ENCODE measurements at regions not wholly inside any gene's neighbourhood (a gene's known extent, or its start where the extent isn't known, plus 50 kb on each side); places are given as distances from the start of the nearest gene placed in this dataset.

DNA sequence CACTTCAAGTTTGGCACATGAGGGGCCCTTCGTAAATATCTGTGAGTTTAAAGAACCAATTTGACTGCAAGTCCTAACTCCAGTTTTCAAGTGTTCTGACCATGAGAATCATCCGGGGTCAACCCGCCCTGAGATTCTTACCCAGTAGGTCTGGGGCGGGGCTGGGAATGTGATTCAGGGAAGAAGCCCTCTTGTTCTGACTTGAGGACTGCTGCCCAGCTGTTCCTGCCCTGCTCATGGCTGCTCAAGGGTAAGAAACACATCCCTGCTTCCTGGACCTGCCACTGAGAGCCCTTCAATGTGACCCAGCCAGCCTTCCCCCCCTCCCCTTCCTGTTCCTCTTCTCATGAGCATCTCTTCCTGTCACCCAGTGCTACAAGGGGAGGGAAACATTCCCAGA is 92.7 kb upstream of the PGRMC2 start:
- DNase-seq, result no peak

GRCh38 chr4:128379860-128380259 is 92.2 kb upstream of the PGRMC2 start:
- no peak for DNase-seq

- DNase-seq, result no peak
Observed at GRCh38 chr4:128378668-128379067, 91.1 kb upstream of the PGRMC2 start.

- no peak for DNase-seq
Observed at GRCh38 chr4:128376958-128377357, 89.3 kb upstream of the PGRMC2 start.

- no peak for DNase-seq
Observed at GRCh38 chr4:128376303-128376702, 88.7 kb upstream of the PGRMC2 start.

DNA sequence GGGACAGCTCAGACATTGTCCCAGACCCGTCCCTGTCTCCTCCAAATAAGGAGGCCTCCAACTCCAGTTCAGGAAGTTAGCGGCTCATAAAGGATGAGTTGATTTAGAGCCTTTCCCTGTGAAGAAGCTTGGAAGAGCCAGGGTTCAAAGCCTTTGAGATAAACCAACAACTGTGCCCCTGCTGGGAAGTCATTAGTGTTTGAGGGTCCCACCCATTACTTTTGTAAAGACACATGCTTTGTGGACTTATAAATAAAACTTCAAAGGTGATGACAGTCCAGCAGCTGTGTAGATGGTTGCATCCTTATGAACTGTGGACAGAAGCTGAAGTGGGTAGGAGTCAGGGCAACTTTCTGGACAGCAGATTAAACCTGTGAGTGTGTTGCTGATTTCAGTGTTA is 86.0 kb upstream of the PGRMC2 start:
- no peak for DNase-seq

- no peak for DNase-seq
Observed at GRCh38 chr4:128371876-128372275, 84.3 kb upstream of the PGRMC2 start.

GRCh38 chr4:128371001-128371777 is 83.6 kb upstream of the PGRMC2 start:
- no peak for DNase-seq

DNA sequence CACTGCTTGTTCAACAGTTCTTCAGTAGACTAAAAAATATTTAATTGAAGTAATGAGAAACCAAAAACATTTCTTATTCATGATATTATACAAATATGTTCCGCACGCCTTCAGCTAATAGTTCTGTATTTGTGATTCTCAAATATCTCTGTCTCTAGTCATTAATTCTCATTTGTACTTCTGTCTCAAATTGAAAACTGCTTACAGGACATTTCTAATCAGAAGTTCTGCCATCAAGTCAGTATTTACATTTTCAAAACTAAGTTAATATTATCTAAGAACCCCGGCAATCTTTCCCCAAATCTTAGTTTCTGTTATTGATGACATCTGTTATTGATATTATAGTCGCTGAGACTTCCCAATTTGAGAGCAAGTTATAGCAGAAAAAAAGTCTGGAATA is 78.6 kb upstream of the PGRMC2 start:
- DNase-seq, result no peak

- no peak for DNase-seq
Observed at GRCh38 chr4:128364565-128364964, 77.0 kb upstream of the PGRMC2 start.

DNA sequence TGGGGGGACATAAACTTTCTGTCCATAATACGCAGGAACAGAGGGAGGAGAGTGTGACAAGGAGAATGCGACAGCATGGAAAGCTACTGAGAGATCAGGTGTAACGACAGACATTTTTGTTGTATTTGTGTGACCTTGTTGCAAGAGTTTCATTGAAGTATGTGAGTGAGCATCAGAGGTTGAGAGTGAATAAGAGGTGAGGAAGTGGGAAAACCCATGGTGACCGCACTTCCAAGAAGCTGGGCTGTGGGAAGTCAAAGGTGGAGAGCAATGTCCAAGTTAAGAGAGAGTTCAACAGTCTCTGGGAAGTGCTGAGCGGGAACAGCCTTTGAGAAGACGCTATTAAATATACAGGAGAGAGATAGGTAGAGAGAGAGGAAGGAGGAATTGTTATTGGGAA is 76.4 kb upstream of the PGRMC2 start:
- DNase-seq, result no peak

DNA sequence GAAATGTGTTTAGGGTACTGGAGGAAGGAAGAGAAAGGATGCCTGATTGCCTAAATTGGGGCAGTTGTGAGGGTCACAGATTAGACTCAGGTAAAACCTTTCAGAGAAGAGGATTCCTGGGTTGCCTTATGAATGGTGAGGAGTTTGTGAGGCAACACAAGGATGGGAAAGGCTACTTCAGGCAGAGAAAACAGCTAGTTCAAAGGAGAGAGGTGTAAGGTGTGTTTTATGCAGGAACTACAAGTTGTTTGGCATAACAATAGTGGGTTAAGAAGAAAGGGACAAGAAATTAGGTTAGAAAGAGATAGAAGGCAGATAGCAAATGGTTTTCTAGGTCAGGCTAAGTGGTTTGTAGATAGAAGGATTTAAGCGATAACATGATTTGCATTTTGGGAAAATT is 75.1 kb upstream of the PGRMC2 start:
- DNase-seq, result no peak

DNA sequence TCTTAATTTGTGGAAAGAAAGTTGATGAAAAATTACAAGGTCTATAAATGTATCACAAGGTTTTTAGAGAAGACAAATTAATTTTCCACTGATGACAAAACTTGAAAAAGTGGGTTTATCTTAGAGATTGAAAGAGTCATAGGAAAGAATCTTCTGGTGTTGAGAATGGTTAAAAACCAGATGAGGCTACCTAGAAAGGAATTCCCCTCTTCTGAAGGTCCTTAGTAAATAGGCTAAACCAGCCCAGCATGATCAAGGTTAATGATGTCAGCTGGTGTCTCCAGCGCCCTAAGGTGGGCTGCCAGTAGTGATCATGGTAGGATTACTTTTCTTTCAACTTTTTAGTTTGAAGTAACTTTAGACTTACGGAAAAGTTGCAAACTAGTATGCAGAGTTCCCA is 71.8 kb upstream of the PGRMC2 start:
- DNase-seq, result no peak

GRCh38 chr4:128358913-128359279 is 71.3 kb upstream of the PGRMC2 start:
- DNase-seq, result no peak

GRCh38 chr4:128358231-128358912 is 70.8 kb upstream of the PGRMC2 start:
- DNase-seq, result no peak

DNA sequence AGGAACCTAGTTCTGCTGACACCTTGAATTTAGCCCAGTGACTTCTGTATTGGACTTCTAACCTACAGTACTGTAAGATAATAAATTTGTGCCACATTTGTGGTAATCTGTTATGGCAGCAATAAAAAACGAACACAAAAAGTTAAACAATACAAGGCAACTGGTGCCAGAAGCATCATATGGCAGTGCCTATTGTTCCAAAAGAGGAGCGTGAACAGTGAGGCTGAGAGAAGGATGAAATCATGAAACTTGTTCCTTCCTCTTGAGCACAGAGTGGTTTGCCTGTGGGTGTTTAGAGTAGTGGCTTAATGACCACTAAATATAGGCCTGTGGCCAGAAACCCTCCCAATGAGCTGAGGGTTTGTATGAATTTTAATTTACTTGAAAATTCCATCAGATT is 69.7 kb upstream of the PGRMC2 start:
- no peak for DNase-seq

DNA sequence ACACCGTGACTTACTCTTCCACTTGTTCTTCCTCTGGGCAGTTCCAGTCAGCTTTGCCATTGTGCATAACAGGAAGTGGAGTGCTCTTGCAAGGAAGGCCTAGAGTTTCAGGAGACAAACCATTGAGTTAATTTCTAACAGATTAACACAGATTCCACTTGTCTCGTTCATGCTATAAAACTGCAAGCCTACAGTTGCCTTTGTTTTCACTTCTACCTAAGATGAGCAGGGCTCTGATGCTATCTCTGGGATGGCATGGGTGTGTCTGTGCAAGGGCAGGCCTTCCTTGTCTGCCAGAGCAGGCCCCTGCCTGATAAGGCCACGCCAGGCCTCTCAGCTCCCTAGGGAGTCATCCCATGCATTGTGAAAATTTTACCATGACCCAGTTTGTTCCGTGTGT is 67.7 kb upstream of the PGRMC2 start:
- DNase-seq, result no peak

DNA sequence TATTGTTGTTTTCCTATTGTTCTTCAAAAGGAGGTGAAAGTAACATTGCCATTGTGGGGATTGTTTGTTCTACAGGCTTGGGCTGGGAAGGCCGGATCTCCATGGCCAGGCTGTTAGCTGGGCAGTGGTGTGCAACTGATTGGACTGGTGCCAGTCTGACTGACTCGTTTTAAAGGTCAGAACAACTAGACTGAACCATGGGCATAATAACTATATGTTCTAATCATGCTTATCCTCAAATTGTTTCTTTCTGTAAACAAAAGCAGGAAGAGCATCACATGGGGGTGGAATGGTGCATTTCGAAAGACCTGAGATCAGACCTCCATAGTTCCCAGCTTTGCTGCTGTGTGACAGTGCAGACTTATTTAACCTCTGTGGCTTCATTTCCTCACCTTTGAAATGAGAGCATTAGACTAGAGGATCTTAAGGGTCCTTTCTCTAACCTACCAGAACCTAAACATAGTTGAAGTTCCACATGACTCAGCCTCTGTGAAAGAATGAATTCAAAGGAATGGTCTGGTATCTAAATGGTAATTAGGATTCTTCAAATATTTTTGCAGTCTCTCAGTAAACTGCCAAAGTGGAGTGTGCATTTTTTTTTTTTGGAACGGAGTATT is 66.7 kb upstream of the PGRMC2 start:
- DNase-seq, result no peak

DNA sequence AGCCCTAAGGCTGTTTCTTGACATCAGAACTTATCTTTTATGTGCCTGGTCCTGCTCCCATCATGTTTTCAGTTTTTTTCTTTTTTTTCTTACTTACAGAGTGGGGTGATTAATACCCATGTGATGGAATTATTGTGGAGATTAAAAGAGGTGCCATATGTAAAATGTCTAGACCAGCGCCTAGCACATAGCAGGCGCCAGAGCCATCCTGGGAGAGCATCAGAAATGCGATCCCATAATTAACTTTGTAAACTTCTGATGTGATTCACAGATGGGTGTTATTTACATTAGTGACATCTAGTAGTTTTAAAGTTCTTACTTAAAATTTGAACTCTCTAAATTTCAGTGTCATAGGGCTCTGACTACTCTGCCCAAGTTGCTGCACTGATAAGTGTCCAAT is 66.2 kb upstream of the PGRMC2 start:
- no peak for DNase-seq

GRCh38 chr4:128351502-128351901 is 63.9 kb upstream of the PGRMC2 start:
- no peak for DNase-seq

DNA sequence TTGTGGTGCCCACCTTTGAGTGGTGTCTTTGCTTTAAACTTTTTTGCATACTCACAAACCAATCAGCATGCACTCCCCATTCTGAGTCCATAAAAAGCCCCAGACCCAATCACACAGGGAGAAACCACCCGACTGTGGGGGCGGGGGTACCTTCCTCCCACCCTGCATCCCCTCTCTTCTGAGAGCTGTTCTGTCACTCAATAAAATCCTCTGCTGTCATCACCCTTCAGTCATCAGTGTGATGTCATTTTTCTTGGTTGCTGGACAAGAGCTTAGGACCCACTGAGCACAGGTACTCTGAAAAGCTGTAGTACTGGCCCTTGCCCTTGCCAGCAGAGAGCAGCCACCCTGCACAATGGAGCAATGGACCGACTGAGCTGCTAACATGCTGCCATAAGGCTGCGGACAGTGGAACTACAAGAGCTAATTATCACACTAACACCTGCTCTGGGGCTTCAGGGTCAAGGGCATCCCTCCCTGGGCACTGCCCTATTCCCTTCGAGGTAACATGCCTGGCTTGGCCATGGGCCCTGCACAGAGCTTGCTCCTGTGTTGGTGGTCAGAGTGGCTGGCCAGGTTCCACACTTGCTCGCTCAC is 62.9 kb upstream of the PGRMC2 start:
- no peak for DNase-seq

DNA sequence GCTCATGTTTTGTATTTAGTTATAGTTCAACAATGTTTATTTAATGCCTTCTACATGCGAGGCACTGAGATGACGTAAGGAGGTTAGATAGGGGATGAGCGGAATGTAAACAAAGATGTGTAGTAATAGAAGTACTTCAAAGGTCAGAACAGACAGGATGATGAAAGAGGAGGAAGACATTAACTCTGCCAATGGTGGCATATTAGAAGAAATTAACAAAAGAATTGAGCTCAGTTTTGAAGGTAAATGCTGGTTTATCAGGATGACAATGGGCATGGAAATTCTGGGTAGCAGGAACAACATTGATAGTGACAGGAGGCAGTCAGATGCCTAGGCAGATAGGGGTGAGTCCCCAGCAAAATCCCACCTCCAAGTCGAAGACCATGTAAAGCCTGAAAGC is 62.3 kb upstream of the PGRMC2 start:
- no peak for DNase-seq

DNA sequence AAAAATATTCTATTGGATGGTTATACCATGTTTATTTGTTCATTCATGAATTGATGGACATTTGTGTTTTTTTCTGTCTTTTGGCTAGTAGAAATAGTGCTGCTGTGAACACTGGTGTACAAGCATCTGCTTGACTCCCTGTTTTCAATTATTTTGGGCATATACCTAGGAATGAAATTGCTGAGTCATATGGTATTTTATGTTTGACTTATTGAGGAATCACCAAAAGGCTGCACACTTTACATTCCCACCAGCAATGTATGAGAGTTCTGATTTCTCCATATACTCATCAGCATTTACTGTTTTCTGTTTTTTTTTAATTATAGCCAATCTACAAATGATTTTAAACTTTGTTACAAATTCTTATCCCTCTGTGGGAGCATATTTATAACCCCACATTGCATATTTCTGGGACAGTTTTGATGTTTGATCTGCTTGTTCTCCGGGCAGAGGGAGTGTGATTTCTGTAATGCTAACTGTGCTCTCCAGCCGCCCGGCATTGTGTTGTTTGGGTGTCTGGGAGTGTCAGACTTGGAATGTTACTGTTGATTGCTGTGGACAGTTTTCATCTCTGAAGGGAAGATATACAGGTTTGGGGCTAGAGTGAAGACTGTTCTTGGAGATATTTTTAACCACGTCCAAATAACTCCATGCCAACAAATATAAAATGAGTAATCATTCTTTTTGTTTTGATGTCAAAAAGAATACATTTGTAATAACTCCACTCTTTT is 60.5 kb upstream of the PGRMC2 start:
- no peak for DNase-seq
